CD4-positive, alpha-beta T cell treated with Interleukin-15 for 4 hours (primary cell): ENCODE measurements at regions not wholly inside any gene's neighbourhood (a gene's known extent, or its start where the extent isn't known, plus 50 kb on each side); places are given as distances from the start of the nearest gene placed in this dataset.
"Not testable (repeated sequence)": the region's sequence is repeated elsewhere in the genome, so short reads cannot be mapped to it uniquely, and the experiment has no call there.

Experiments used
- DNase-seq: peaks from one replicate; pipeline ENCODE4 v3.0.0-alpha.2; 2020; ENCODE audit warnings: low spot score

DNA sequence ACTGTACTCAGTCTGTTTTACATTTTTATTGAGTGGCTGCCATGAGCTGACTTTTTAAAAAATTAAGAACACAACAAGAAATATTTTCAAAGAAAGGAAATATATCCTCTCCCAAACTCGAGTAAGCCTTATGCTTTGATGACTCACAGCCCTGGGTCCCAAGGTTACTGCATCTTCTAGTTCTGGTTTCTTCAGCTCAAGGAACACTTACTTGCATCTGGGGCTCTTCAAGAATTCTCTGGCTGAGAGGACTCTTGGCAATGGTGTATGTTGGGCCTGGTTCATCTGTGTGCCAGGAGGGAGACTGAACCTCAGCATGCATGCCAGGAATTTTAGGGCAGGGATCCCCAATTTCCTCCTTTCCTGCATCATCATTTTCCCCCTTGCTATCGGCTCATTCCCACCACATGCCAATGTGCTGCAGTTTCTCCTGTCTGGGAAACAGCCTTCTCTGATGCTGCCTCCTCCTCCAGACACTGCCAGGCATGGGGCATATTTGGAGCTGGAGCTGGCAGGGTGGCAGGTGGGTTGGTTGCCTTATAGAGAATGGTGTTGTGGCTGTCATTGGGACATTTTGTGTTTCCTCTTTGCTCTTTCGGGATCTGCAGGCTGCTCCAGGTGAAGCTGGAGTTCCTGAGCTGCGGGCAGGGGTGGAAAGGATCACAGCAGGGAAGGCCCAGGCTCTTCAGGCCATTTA lies 192.2 kb upstream of the HS6ST1 start:
- DNase-seq = no peak

GRCh38 chr2:128511731-128512378 lies 193.2 kb upstream of the HS6ST1 start:
- no peak for DNase-seq

GRCh38 chr2:128512379-128513115 lies 193.9 kb upstream of the HS6ST1 start:
- no peak for DNase-seq

DNA sequence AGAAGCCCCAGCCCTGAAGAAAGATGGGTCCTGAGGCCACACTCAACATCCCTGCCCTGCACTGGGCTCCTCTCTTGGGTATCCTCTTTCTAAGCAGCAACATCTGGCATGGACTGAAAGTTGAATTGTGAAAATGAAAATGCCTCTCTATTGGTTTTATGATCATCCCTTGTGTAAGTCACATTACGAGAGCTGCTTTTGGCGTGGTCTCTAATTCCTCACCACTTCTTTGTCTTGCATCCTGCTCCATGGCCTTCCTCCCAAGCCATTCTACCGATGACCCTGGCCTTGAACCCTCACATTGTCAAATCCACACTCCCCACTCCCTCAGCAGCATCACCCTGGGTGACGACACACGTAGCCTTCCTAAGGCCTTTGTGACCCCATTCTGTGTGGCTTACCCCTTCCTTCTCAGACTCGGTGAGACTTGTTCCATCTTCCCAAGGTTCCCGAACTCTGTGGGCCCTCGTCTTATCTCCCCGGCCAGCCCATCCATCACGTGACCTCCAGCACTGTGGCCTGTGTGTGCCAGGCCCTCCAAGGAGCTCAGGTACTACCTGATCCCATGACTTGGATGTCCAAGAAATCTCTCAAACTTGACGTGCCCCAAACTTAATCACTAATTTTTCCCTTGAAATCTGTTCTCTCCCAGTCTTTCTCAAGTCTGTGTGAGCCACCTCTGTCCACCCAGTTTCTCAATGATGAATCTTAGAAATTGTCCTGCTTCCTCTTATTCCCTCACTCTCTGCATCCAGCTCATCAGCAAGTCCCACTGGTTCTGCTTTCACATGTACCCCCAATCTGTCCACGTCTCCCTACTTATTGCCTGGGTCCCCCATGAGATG lies 194.7 kb upstream of the HS6ST1 start:
- DNase-seq = no peak

GRCh38 chr2:128513961-128514283 lies 195.3 kb upstream of the HS6ST1 start:
- peak; percentile 4 for DNase-seq

DNA sequence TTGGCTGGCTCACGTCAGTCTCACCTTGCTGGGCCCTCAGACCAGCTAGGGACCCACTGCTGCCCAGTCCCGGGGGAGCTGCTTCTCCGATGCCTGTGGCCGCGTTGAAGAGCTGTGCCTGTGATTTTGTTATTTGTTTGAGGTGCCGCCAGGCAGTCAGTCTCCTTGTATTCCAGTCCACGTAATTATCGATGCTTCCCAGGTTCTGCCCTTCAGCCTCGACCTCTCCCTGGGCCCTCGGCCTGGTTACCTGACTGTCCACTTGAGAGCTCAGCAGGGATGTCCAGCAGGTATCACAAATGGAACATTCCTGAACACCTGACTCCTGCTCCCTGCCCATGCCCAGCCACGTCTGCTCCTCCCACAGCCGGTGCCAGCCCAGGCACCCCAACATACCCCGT lies 195.9 kb upstream of the HS6ST1 start:
- DNase-seq = no peak

- no peak for DNase-seq
Observed at GRCh38 chr2:128516938-128517337, 198.3 kb upstream of the HS6ST1 start.

DNA sequence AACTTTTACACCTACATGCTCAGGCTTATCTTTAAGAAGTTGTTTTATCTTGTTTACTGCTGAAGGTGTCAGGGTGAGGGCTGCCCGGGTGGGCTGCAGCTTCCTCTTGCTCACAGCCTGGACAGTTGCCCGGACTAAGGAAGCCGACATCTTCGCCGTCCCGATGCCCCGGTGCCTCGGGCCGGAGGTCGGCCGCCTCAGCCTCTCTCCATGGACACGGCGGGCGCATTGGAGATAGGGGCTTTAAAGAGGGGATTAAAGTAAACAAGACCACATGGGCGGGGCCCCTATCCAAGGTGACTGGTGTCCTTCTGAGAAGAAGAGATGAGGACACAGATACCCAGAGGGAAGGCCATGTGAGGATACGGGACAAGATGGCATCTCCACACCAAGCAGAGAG lies 200.4 kb upstream of the HS6ST1 start:
- not testable (repeated sequence) for DNase-seq

DNA sequence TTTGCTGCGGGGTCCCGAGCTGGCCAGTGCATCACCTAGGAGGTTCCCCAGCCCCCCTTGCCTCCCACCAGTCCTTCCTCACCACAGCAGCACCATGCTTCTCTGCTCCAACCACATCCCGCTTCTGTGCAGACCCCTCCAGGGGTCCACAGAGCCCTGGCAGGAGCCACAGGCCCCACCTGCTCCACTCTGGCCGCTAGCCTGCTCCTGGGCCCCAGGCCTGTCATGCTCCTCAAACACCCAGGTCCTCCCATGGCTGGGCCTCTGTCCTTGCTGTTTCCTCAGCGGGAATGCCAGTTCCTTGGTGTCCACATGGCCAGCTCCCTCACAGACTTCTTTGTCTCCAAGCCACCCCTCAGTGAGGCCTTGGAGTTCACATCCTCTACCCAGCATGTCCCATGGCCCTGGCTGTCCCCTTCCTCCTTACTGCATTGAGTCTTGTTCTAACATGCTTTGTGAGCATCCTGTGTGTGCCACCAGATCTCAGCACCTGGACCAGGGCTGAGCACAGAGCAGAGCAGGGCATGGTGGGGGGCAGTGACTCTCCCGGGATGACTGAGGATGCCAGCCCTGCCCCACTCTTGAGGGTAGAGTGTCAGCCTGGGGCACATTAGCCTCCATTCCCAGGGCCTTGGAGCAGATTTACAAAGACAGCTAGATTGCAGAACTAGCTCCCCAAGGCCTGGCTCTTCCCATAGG lies 201.0 kb upstream of the HS6ST1 start:
- DNase-seq = no peak

GRCh38 chr2:128520340-128520739 lies 201.7 kb upstream of the HS6ST1 start:
- no peak for DNase-seq

- DNase-seq = no peak
Observed at GRCh38 chr2:128520791-128521190, 202.1 kb upstream of the HS6ST1 start.

GRCh38 chr2:128521482-128521881 lies 202.8 kb upstream of the HS6ST1 start:
- DNase-seq = no peak

DNA sequence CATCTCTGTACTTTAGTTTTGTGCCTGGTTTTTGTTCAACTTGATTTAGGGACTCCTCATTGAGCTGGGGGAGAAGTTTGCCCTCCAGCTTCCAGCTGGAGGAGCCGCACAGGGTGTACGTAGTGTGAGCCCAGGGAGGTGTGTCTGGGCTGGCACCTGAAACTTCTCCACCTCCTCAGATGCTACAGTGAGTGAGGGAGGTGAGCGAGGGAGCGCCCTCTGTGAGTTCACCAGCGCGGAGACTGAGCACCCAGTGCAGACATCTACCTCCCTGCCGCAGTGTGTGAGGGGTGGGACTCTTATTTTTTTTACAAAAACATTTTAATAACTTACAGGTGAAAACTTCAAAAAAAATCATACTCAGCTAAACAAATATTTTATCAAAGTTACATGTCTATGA lies 204.2 kb upstream of the HS6ST1 start:
- DNase-seq = no peak

- no peak for DNase-seq
Observed at GRCh38 chr2:128523457-128523856, 204.8 kb upstream of the HS6ST1 start.

GRCh38 chr2:128524183-128524582 lies 205.5 kb upstream of the HS6ST1 start:
- no peak for DNase-seq

GRCh38 chr2:128525653-128526052 lies 207.0 kb upstream of the HS6ST1 start:
- no peak for DNase-seq

GRCh38 chr2:128526455-128526976 lies 207.8 kb upstream of the HS6ST1 start:
- DNase-seq = no peak

DNA sequence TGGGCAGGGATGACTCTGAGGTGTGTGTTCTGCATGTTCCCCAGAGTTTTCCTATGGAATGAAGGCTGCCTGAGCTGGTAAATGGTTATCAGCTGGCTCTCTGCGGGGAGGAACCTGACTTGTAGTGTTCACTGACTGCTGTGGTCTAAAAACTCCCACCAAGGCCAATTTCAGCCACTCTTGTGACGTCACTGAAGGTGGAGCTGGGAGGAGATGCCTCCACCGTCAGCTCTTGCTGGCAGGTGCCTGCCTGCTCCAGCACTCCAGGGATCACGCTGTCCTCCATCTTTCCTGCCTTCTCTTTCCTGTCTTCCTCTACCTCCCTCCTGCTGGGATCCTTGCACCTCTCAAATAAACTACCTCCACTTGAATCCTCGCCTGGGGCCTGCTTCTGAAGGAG lies 209.5 kb upstream of the HS6ST1 start:
- no peak for DNase-seq

- no peak for DNase-seq
Observed at GRCh38 chr2:128530025-128530573, 211.4 kb upstream of the HS6ST1 start.

DNA sequence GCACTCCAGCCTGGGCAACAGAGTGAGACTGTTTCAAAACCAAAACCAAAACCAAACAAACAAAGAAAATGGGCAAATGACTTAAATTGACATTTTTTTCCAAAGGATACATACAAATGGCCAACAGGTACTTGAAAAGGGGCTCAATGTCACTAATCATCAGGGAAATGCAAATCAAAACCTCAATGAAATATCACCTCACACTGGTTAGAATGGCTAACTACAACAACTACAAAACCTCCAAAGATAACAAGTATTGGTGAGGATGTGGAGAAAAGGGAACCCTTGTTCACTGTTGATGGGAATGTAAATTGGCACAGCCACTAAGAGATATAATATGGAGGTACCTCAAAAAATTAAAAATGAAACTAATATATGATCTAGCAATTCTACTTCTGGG lies 213.2 kb upstream of the HS6ST1 start:
- no peak for DNase-seq

DNA sequence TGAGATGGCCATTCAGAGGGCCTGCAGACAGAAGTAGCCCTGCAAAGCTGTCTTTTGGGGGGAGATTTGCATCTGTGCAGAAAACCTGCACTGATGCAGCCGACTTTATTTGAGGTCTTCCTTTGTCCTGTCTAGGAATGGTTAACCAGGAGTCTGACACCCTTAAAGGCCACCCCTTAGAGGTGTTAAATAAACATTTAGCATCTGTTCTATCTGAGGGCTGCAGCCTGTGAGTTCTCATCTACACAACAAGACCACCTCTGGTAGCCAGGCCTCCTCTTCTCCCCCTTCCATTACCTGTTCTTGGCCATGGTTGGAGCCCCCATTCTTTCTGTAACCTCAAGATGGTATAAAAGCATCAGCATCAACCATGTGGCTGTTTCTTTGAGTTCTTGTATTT lies 214.4 kb upstream of the HS6ST1 start:
- no peak for DNase-seq
